WTC11 (cell line): ENCODE measurements at regions not wholly inside any gene's neighbourhood (a gene's known extent, or its start where the extent isn't known, plus 50 kb on each side); places are given as distances from the start of the nearest gene placed in this dataset.

ENCODE experiments used
- EMX1 ChIP-seq: fragments of 250-450 bp; sonication (Bioruptor Pico); IDR thresholded peaks from 2 replicates; pipeline ENCODE4 v1.8.0; 2021; ENCODE audit warnings: mild to moderate bottlenecking
- FOXK1 ChIP-seq: sonication (generic); formaldehyde crosslinking; IDR thresholded peaks from 2 replicates; pipeline ENCODE4 v1.8.0; 2022; ENCODE audit warnings: mild to moderate bottlenecking, moderate library complexity, missing genetic modification reagents
- GABPB1 ChIP-seq: sonication (generic); formaldehyde crosslinking; IDR thresholded peaks from 2 replicates; pipeline ENCODE4 v1.8.1; 2023; ENCODE audit warnings: mild to moderate bottlenecking, missing genetic modification reagents
- SMAD3 ChIP-seq: sonication (generic); formaldehyde crosslinking; IDR thresholded peaks from 2 replicates; pipeline ENCODE4 v1.8.0; 2022; ENCODE audit warnings: missing genetic modification reagents, mild to moderate bottlenecking, borderline replicate concordance
- TEAD1 ChIP-seq: sonication (generic); formaldehyde crosslinking; IDR thresholded peaks from 2 replicates; pipeline ENCODE4 v1.8.0; 2022; ENCODE audit warnings: mild to moderate bottlenecking, missing genetic modification reagents
- ZNF219 ChIP-seq: sonication (generic); formaldehyde crosslinking; IDR thresholded peaks from 2 replicates; pipeline ENCODE4 v1.8.0; 2023; ENCODE audit warnings: missing genetic modification reagents, mild to moderate bottlenecking, borderline replicate concordance
- TF ChIP-seq, protein P1 (sequence below): sonication (generic); formaldehyde crosslinking; conservative IDR thresholded peaks from 2 replicates; pipeline ENCODE4 v1.8.1; 2023; ENCODE audit warnings: mild to moderate bottlenecking, low read depth, missing genetic modification reagents, moderate library complexity
- TF ChIP-seq, protein P2 (sequence below): sonication (generic); formaldehyde crosslinking; conservative IDR thresholded peaks from 2 replicates; pipeline ENCODE4 v1.8.1; 2022; ENCODE audit warnings: mild to moderate bottlenecking, missing genetic modification reagents
- TF ChIP-seq, protein P3 (sequence below): fragments of 250-450 bp; sonication (Bioruptor Pico); IDR thresholded peaks from 2 replicates; pipeline ENCODE4 v1.9.0; 2021; ENCODE audit warnings: mild to moderate bottlenecking, borderline replicate concordance
- TF ChIP-seq, protein P4 (sequence below): sonication (generic); formaldehyde crosslinking; IDR thresholded peaks from 2 replicates; pipeline ENCODE4 v1.8.1; 2022; ENCODE audit warnings: missing genetic modification reagents, borderline replicate concordance
- TF ChIP-seq, protein P5 (sequence below): sonication (generic); formaldehyde crosslinking; IDR thresholded peaks from 2 replicates; pipeline ENCODE4 v1.8.0; 2022; ENCODE audit warnings: mild to moderate bottlenecking, missing genetic modification reagents
- TF ChIP-seq, protein P6 (sequence below): sonication (generic); formaldehyde crosslinking; IDR thresholded peaks from 2 replicates; pipeline ENCODE4 v1.8.1; 2023; ENCODE audit warnings: mild to moderate bottlenecking, missing genetic modification reagents
- TF ChIP-seq, protein P7 (sequence below): sonication (generic); formaldehyde crosslinking; IDR thresholded peaks from 2 replicates; pipeline ENCODE4 v1.8.1; 2022; ENCODE audit warnings: low read depth, missing genetic modification reagents, borderline replicate concordance

DNA sequence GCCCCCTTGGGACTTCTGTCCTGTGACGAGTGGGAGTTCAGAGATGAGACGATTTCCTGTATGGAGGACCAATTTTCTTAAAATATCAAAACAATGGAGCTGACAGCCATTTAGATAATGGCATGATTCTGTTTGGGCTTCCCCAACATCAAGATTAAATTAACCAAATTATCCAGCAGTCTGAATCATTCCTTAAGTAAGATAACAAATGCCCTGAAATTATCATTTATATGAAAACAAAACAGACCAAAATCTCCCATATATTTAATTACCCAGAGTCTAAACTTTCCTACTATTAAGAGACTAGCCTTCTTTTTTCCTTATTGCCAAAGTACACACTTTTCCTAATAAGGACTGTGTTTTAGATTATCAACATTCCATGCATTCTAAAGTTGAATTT is 550.1 kb upstream of the PSMD7 start (continued):
- TF ChIP-seq, protein P1, sequence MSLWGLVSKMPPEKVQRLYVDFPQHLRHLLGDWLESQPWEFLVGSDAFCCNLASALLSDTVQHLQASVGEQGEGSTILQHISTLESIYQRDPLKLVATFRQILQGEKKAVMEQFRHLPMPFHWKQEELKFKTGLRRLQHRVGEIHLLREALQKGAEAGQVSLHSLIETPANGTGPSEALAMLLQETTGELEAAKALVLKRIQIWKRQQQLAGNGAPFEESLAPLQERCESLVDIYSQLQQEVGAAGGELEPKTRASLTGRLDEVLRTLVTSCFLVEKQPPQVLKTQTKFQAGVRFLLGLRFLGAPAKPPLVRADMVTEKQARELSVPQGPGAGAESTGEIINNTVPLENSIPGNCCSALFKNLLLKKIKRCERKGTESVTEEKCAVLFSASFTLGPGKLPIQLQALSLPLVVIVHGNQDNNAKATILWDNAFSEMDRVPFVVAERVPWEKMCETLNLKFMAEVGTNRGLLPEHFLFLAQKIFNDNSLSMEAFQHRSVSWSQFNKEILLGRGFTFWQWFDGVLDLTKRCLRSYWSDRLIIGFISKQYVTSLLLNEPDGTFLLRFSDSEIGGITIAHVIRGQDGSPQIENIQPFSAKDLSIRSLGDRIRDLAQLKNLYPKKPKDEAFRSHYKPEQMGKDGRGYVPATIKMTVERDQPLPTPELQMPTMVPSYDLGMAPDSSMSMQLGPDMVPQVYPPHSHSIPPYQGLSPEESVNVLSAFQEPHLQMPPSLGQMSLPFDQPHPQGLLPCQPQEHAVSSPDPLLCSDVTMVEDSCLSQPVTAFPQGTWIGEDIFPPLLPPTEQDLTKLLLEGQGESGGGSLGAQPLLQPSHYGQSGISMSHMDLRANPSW (CRISPR knock-in tag) = no peak
- TF ChIP-seq, protein P2, sequence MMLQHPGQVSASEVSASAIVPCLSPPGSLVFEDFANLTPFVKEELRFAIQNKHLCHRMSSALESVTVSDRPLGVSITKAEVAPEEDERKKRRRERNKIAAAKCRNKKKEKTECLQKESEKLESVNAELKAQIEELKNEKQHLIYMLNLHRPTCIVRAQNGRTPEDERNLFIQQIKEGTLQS (CRISPR knock-in tag) = no peak
- TF ChIP-seq TEAD1 (CRISPR knock-in tag) (no peak), SMAD3 (CRISPR knock-in tag) (no peak), FOXK1 (CRISPR knock-in tag) (no peak), ZNF219 (CRISPR knock-in tag) (no peak), EMX1 (no peak), GABPB1 (CRISPR knock-in tag) (no peak)
- TF ChIP-seq, protein P3, sequence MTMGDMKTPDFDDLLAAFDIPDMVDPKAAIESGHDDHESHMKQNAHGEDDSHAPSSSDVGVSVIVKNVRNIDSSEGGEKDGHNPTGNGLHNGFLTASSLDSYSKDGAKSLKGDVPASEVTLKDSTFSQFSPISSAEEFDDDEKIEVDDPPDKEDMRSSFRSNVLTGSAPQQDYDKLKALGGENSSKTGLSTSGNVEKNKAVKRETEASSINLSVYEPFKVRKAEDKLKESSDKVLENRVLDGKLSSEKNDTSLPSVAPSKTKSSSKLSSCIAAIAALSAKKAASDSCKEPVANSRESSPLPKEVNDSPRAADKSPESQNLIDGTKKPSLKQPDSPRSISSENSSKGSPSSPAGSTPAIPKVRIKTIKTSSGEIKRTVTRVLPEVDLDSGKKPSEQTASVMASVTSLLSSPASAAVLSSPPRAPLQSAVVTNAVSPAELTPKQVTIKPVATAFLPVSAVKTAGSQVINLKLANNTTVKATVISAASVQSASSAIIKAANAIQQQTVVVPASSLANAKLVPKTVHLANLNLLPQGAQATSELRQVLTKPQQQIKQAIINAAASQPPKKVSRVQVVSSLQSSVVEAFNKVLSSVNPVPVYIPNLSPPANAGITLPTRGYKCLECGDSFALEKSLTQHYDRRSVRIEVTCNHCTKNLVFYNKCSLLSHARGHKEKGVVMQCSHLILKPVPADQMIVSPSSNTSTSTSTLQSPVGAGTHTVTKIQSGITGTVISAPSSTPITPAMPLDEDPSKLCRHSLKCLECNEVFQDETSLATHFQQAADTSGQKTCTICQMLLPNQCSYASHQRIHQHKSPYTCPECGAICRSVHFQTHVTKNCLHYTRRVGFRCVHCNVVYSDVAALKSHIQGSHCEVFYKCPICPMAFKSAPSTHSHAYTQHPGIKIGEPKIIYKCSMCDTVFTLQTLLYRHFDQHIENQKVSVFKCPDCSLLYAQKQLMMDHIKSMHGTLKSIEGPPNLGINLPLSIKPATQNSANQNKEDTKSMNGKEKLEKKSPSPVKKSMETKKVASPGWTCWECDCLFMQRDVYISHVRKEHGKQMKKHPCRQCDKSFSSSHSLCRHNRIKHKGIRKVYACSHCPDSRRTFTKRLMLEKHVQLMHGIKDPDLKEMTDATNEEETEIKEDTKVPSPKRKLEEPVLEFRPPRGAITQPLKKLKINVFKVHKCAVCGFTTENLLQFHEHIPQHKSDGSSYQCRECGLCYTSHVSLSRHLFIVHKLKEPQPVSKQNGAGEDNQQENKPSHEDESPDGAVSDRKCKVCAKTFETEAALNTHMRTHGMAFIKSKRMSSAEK (CRISPR knock-in tag) = no peak
- TF ChIP-seq, protein P4, sequence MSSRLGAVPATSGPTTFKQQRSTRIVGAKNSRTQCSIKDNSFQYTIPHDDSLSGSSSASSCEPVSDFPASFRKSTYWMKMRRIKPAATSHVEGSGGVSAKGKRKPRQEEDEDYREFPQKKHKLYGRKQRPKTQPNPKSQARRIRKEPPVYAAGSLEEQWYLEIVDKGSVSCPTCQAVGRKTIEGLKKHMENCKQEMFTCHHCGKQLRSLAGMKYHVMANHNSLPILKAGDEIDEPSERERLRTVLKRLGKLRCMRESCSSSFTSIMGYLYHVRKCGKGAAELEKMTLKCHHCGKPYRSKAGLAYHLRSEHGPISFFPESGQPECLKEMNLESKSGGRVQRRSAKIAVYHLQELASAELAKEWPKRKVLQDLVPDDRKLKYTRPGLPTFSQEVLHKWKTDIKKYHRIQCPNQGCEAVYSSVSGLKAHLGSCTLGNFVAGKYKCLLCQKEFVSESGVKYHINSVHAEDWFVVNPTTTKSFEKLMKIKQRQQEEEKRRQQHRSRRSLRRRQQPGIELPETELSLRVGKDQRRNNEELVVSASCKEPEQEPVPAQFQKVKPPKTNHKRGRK (CRISPR knock-in tag) = no peak
- TF ChIP-seq, protein P5, sequence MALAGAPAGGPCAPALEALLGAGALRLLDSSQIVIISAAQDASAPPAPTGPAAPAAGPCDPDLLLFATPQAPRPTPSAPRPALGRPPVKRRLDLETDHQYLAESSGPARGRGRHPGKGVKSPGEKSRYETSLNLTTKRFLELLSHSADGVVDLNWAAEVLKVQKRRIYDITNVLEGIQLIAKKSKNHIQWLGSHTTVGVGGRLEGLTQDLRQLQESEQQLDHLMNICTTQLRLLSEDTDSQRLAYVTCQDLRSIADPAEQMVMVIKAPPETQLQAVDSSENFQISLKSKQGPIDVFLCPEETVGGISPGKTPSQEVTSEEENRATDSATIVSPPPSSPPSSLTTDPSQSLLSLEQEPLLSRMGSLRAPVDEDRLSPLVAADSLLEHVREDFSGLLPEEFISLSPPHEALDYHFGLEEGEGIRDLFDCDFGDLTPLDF (CRISPR knock-in tag) = no peak
- TF ChIP-seq, protein P6, sequence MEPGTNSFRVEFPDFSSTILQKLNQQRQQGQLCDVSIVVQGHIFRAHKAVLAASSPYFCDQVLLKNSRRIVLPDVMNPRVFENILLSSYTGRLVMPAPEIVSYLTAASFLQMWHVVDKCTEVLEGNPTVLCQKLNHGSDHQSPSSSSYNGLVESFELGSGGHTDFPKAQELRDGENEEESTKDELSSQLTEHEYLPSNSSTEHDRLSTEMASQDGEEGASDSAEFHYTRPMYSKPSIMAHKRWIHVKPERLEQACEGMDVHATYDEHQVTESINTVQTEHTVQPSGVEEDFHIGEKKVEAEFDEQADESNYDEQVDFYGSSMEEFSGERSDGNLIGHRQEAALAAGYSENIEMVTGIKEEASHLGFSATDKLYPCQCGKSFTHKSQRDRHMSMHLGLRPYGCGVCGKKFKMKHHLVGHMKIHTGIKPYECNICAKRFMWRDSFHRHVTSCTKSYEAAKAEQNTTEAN = no peak
- TF ChIP-seq, protein P7, sequence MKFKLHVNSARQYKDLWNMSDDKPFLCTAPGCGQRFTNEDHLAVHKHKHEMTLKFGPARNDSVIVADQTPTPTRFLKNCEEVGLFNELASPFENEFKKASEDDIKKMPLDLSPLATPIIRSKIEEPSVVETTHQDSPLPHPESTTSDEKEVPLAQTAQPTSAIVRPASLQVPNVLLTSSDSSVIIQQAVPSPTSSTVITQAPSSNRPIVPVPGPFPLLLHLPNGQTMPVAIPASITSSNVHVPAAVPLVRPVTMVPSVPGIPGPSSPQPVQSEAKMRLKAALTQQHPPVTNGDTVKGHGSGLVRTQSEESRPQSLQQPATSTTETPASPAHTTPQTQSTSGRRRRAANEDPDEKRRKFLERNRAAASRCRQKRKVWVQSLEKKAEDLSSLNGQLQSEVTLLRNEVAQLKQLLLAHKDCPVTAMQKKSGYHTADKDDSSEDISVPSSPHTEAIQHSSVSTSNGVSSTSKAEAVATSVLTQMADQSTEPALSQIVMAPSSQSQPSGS (CRISPR knock-in tag) = no peak
